IMR-90 (cell line): ENCODE measurements at regions not wholly inside any gene's neighbourhood (a gene's known extent, or its start where the extent isn't known, plus 50 kb on each side); places are given as distances from the start of the nearest gene placed in this dataset.

ENCODE experiments used
- ATAC-seq: fragments of 200-7000 bp; cut with Tn5 transposase; 2 replicates; pipeline ENCODE4 v1.9.1; 2020; ENCODE audit warnings: low read depth, mild to moderate bottlenecking, moderate library complexity
- BruUV-seq: library from RNA; stranded (reverse); fragments of 400-500 nt; replicated peaks from 2 replicates; lab custom pipeline; 2021; lab: Mats Ljungman, UMichigan
- CTCF ChIA-PET: fragments of 300-600 bp; formaldehyde crosslinking; extraction: SDS; loops from one replicate; lab custom pipeline; 2021; ENCODE audit warnings: antibody characterized with exemption; lab: Yijun Ruan, JAX
- POLR2A ChIA-PET: fragments of 300-600 bp; sonication (Branson Sonifier 250); formaldehyde crosslinking; loops from one replicate; lab custom pipeline; 2022; ENCODE audit warnings: antibody characterized with exemption; ENCODE audit not compliant: unreplicated experiment; lab: Charles Lee
- DNase-seq: peaks from one replicate; pipeline ENCODE4 v3.0.0; 2013
- H2AFZ ChIP-seq: replicated peaks from 2 replicates; pipeline ENCODE3; 2013; ENCODE audit warnings: low read length, mild to moderate bottlenecking; ENCODE audit not compliant: poor library complexity
- H2AK5ac ChIP-seq: 2 replicates; pipeline ENCODE4 v1.6.1; 2013; ENCODE audit warnings: low read depth, low read length, inconsistent platforms
- H2AK9ac ChIP-seq: replicated peaks from 2 replicates; pipeline ENCODE3; 2013; ENCODE audit warnings: mild to moderate bottlenecking, low read depth, low read length, moderate library complexity; ENCODE audit not compliant: poor library complexity
- H2BK120ac ChIP-seq: 2 replicates; pipeline ENCODE4 v1.6.1; 2013; ENCODE audit warnings: low read depth, low read length, inconsistent platforms
- H2BK15ac ChIP-seq: 3 replicates; pipeline ENCODE4 v1.6.1; 2013; ENCODE audit warnings: low read depth, low read length, inconsistent platforms
- H2BK20ac ChIP-seq: 2 replicates; pipeline ENCODE4 v1.6.1; 2013; ENCODE audit warnings: low read depth, mild to moderate bottlenecking, inconsistent platforms, low read length, moderate library complexity
- H2BK5ac ChIP-seq: 2 replicates; pipeline ENCODE4 v1.6.1; 2013; ENCODE audit warnings: mild to moderate bottlenecking, low read depth, low read length, inconsistent platforms; ENCODE audit not compliant: poor library complexity, severe bottlenecking
- H3K14ac ChIP-seq: replicated peaks from 2 replicates; pipeline ENCODE4 v1.6.1; 2013; ENCODE audit warnings: low read depth, low read length, inconsistent platforms
- H3K18ac ChIP-seq: 2 replicates; pipeline ENCODE4 v1.6.1; 2013; ENCODE audit warnings: low read depth, low read length, control low read depth
- H3K23ac ChIP-seq: 2 replicates; pipeline ENCODE4 v1.6.1; 2013; ENCODE audit warnings: low read depth, low read length, inconsistent platforms
- H3K27ac ChIP-seq: 2 replicates; pipeline ENCODE4 v1.5.1; 2013; ENCODE audit warnings: mild to moderate bottlenecking, control low read depth, low read length; ENCODE audit not compliant: insufficient read depth
- H3K27me3 ChIP-seq: 2 replicates; pipeline ENCODE4 v1.6.1; 2013; ENCODE audit warnings: low read length; ENCODE audit not compliant: control insufficient read depth, insufficient read depth
- H3K36me3 ChIP-seq: 2 replicates; pipeline ENCODE4 v1.6.1; 2013; ENCODE audit warnings: low read length, mixed read lengths; ENCODE audit not compliant: control insufficient read depth, insufficient read depth
- H3K4ac ChIP-seq: 2 replicates; pipeline ENCODE4 v1.6.1; 2013; ENCODE audit warnings: low read depth, low read length, inconsistent platforms
- H3K4me1 ChIP-seq: 2 replicates; pipeline ENCODE4 v1.6.1; 2013; ENCODE audit warnings: low read length, mixed read lengths; ENCODE audit not compliant: control insufficient read depth, insufficient read depth
- H3K4me2 ChIP-seq: 2 replicates; pipeline ENCODE4 v1.6.1; 2013; ENCODE audit warnings: low read depth, mild to moderate bottlenecking, control low read depth, low read length, moderate library complexity
- H3K4me3 ChIP-seq: 2 replicates; pipeline ENCODE4 v1.5.1; 2013; ENCODE audit warnings: low read depth, mild to moderate bottlenecking, control low read depth, low read length, moderate library complexity; ENCODE audit not compliant: insufficient read depth
- H3K56ac ChIP-seq: 2 replicates; pipeline ENCODE4 v1.6.1; 2013; ENCODE audit warnings: low read length, inconsistent platforms; ENCODE audit not compliant: insufficient read depth; ENCODE audit errors: extremely low read depth
- H3K79me1 ChIP-seq, 2 experiments: 2 replicates each; pipeline ENCODE4 v1.6.1; 2013; ENCODE audit warnings: low read length in 2 of 2, inconsistent platforms in 1 of 2, low read depth in 1 of 2
- H3K9ac ChIP-seq: 2 replicates; pipeline ENCODE4 v1.6.1; 2013; ENCODE audit warnings: low read depth, low read length, control low read depth
- H3K9me1 ChIP-seq: 2 replicates; pipeline ENCODE4 v1.6.1; 2013; ENCODE audit warnings: low read length, inconsistent platforms; ENCODE audit not compliant: insufficient read depth
- H3K9me3 ChIP-seq: 2 replicates; pipeline ENCODE4 v1.6.1; 2013; ENCODE audit warnings: low read length; ENCODE audit not compliant: control insufficient read depth, insufficient read depth
- H4K20me1 ChIP-seq: 2 replicates; pipeline ENCODE4 v1.6.1; 2013; ENCODE audit warnings: low read length, inconsistent platforms; ENCODE audit not compliant: insufficient read depth
- H4K5ac ChIP-seq: 2 replicates; pipeline ENCODE4 v1.6.1; 2013; ENCODE audit warnings: mild to moderate bottlenecking, low read depth, low read length, control low read depth
- H4K8ac ChIP-seq, 2 experiments: 2 replicates each; pipeline ENCODE4 v1.6.1; 2013; ENCODE audit warnings: low read depth in 2 of 2, low read length in 2 of 2, control low read depth in 1 of 2, inconsistent platforms in 1 of 2
- H4K91ac ChIP-seq: 2 replicates; pipeline ENCODE4 v1.6.1; 2013; ENCODE audit warnings: low read depth, low read length, inconsistent platforms; ENCODE audit not compliant: insufficient read depth
- BHLHE40 ChIP-seq: fragments of 150-350 bp; IDR thresholded peaks from 2 replicates; pipeline ENCODE4 v1.6.1; 2016; ENCODE audit warnings: mild to moderate bottlenecking, low read depth, low read length
- CEBPB ChIP-seq: IDR thresholded peaks from 2 replicates; pipeline ENCODE4 v1.6.1; 2012; ENCODE audit warnings: low read depth, low read length, improper control_type of control experiment
- MAZ ChIP-seq: IDR thresholded peaks from 2 replicates; pipeline ENCODE4 v1.6.1; 2012; ENCODE audit warnings: low read depth, mild to moderate bottlenecking, low read length, improper control_type of control experiment, moderate library complexity, borderline replicate concordance
- MXI1 ChIP-seq: IDR thresholded peaks from 2 replicates; pipeline ENCODE4 v1.6.1; 2012; ENCODE audit warnings: low read depth, mild to moderate bottlenecking, low read length, moderate library complexity, borderline replicate concordance
- NFE2L2 ChIP-seq: fragments of 150-350 bp; IDR thresholded peaks from 2 replicates; pipeline ENCODE4 v1.6.1; 2016; ENCODE audit warnings: low read depth, mild to moderate bottlenecking, low read length
- POLR2A ChIP-seq: IDR thresholded peaks from 2 replicates; pipeline ENCODE4 v1.6.1; 2012; ENCODE audit warnings: mild to moderate bottlenecking, low read depth, low read length
- SMC3 ChIP-seq: fragments of 150-350 bp; IDR thresholded peaks from 2 replicates; pipeline ENCODE4 v1.6.1; 2016; ENCODE audit warnings: low read depth, mild to moderate bottlenecking, antibody characterized with exemption, low read length, moderate library complexity
- WGBS, 2 experiments: methylation state at CpG; one replicate each; pipeline versions ENCODE4 v1.1.5 to v1.1.7; 2013; ENCODE audit warnings: missing lambda C conversion rate in 2 of 2; ENCODE audit not compliant: insufficient read length in 1 of 2; ENCODE audit errors: extremely low coverage in 2 of 2; 5-methylcytosine and 5-hydroxymethylcytosine counted together
- dilution Hi-C: fragments of 300-500 bp; cut with HindIII; formaldehyde crosslinking; loops from one replicate; pipeline ENCODE4 v1.14.3; 2018; ENCODE audit warnings: low sequenced_read_pairs; ENCODE audit not compliant: unreplicated experiment
- in situ Hi-C: fragments of 300-500 bp; cut with MboI; formaldehyde crosslinking; loops from 3 replicates; pipeline ENCODE4 v1.14.3; 2019; ENCODE audit warnings: low sequenced_read_pairs, inconsistent platforms, mixed read lengths
- intact Hi-C: fragments of 100-400 bp; cut with micrococcal nuclease; formaldehyde crosslinking; loops from 2 replicates; pipeline ENCODE4 v1.10.0; 2022
- TF ChIP-seq, protein P1 (sequence below): conservative IDR thresholded peaks from 2 replicates; pipeline ENCODE4 v1.5.1; 2012; ENCODE audit warnings: mild to moderate bottlenecking, low read depth, low read length, improper control_type of control experiment
- TF ChIP-seq, protein P2 (sequence below): fragments of 150-350 bp; IDR thresholded peaks from 2 replicates; pipeline ENCODE4 v1.6.1; 2016; ENCODE audit warnings: low read depth, mild to moderate bottlenecking, low read length, moderate library complexity, borderline replicate concordance

DNA sequence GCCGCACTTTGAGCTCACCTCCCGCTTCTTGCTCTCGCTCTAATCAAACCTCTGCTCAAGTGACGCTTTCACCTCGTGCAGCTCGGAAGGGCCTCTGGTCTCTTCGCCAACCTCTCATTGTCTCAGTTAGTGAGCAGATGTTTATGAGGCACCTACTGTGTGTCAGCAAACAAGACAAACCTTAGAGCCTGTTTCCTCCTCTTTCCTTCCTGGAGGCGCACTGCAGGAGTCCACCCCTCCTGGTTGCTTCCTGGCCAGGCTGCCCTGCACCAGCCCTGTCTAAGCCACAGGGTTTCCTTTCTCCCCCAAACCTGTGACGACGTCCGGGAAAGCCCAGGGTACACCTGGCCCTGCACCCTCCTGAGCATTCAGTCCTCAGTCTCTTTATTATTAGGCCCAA lies 84.2 kb downstream of the PHETA1 start:
- H3K23ac ChIP-seq: no peak overlapping the region
- no peak overlapping the region for H3K56ac ChIP-seq
- intact Hi-C loops: no loop called here
- no peaks in the 10 kb centered on the region for H3K4me1 ChIP-seq
- 53% methylated on average over 9 of the region's 11 CpGs; no CpG with 5 or more reads in 1 of the 2 experiments for WGBS, 2 experiments
- no peak overlapping the region for H4K5ac ChIP-seq
- no peaks in the 10 kb centered on the region for H4K20me1 ChIP-seq
- in situ Hi-C loops: no loop called here
- H2BK5ac ChIP-seq: no peak overlapping the region
- H2AK9ac ChIP-seq: no peak overlapping the region
- no peak overlapping the region for H2AFZ ChIP-seq
- CTCF ChIA-PET: no interaction called here
- H3K9me1 ChIP-seq: no peaks in the 10 kb centered on the region
- no peak overlapping the region for H4K91ac ChIP-seq
- no TSS peak for BruUV-seq
- dilution Hi-C loops: no loop called here
- H3K36me3 ChIP-seq: no peaks in the 10 kb centered on the region
- H3K79me1 ChIP-seq: no peaks in the 10 kb centered on the region
- no peak overlapping the region for H2BK20ac ChIP-seq
- H2BK15ac ChIP-seq: no peak overlapping the region
- H2BK120ac ChIP-seq: no peak overlapping the region
- H3K27me3 ChIP-seq: peaks cover 6% of the 10 kb centered on the region; the same call in 1 of the 2 replicates
- H3K4me2 ChIP-seq: no peak overlapping the region
- no peak overlapping the region for H3K4ac ChIP-seq
- POLR2A ChIA-PET: interaction anchor here (0.6 kb wide), 1 partner anchor 403 kb away, joined by 4 read pairs; no protein-coding TSS in a partner anchor
- ATAC-seq (no peak), DNase-seq (no peak)
- no peak overlapping the region for H3K27ac ChIP-seq
- no peak overlapping the region for H3K14ac ChIP-seq
- H3K9ac ChIP-seq: no peak overlapping the region
- H4K8ac ChIP-seq: no peak overlapping the region
- TF ChIP-seq POLR2A (no peak), MAZ (no peak), NFE2L2 (no peak), CEBPB (no peak), SMC3 (no peak), BHLHE40 (no peak), MXI1 (no peak)
- TF ChIP-seq, protein P1, sequence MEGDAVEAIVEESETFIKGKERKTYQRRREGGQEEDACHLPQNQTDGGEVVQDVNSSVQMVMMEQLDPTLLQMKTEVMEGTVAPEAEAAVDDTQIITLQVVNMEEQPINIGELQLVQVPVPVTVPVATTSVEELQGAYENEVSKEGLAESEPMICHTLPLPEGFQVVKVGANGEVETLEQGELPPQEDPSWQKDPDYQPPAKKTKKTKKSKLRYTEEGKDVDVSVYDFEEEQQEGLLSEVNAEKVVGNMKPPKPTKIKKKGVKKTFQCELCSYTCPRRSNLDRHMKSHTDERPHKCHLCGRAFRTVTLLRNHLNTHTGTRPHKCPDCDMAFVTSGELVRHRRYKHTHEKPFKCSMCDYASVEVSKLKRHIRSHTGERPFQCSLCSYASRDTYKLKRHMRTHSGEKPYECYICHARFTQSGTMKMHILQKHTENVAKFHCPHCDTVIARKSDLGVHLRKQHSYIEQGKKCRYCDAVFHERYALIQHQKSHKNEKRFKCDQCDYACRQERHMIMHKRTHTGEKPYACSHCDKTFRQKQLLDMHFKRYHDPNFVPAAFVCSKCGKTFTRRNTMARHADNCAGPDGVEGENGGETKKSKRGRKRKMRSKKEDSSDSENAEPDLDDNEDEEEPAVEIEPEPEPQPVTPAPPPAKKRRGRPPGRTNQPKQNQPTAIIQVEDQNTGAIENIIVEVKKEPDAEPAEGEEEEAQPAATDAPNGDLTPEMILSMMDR: no peak
- TF ChIP-seq, protein P2, sequence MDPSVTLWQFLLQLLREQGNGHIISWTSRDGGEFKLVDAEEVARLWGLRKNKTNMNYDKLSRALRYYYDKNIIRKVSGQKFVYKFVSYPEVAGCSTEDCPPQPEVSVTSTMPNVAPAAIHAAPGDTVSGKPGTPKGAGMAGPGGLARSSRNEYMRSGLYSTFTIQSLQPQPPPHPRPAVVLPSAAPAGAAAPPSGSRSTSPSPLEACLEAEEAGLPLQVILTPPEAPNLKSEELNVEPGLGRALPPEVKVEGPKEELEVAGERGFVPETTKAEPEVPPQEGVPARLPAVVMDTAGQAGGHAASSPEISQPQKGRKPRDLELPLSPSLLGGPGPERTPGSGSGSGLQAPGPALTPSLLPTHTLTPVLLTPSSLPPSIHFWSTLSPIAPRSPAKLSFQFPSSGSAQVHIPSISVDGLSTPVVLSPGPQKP: no peak
- no peak overlapping the region for H3K4me3 ChIP-seq
- no peak overlapping the region for H3K18ac ChIP-seq
- H3K9me3 ChIP-seq: no peaks in the 10 kb centered on the region
- H2AK5ac ChIP-seq: no peak overlapping the region
